Endothelial cell (in vitro differentiated cells): ENCODE measurements at regions not wholly inside any gene's neighbourhood (a gene's known extent, or its start where the extent isn't known, plus 50 kb on each side); places are given as distances from the start of the nearest gene placed in this dataset.

ENCODE experiments used
- DNase-seq: peaks from one replicate; pipeline ENCODE4 v3.0.0; 2021; ENCODE audit warnings: low spot score
- H3K27ac Mint-ChIP-seq: one replicate; pipeline ENCODE4 v1.8.0; 2021; ENCODE audit warnings: mixed read lengths, inconsistent platforms; ENCODE audit not compliant: unreplicated experiment
- H3K27me3 Mint-ChIP-seq: one replicate; pipeline ENCODE4 v1.8.0; 2021; ENCODE audit warnings: mild to moderate bottlenecking, moderate library complexity, mixed read lengths, inconsistent platforms; ENCODE audit not compliant: unreplicated experiment
- H3K36me3 Mint-ChIP-seq: one replicate; pipeline ENCODE4 v1.8.0; 2021; ENCODE audit warnings: mild to moderate bottlenecking, low read depth, mixed read lengths, inconsistent platforms; ENCODE audit not compliant: unreplicated experiment
- H3K4me1 Mint-ChIP-seq: one replicate; pipeline ENCODE4 v1.8.0; 2021; ENCODE audit warnings: mild to moderate bottlenecking, mixed read lengths, inconsistent platforms; ENCODE audit not compliant: unreplicated experiment
- H3K4me3 Mint-ChIP-seq: one replicate; pipeline ENCODE4 v1.8.0; 2021; ENCODE audit warnings: mild to moderate bottlenecking, mixed read lengths, inconsistent platforms; ENCODE audit not compliant: unreplicated experiment
- H3K9me3 Mint-ChIP-seq: one replicate; pipeline ENCODE4 v1.8.0; 2021; ENCODE audit warnings: mixed read lengths, inconsistent platforms; ENCODE audit not compliant: unreplicated experiment
- TF ChIP-seq, protein P1 (sequence below): fragments of 200-600 bp; sonication (generic); IDR thresholded peaks from one replicate; pipeline ENCODE4 v1.5.0; 2021; ENCODE audit warnings: antibody characterized with exemption; ENCODE audit not compliant: unreplicated experiment

GRCh38 chr15:95911570-95912279 lies 418.8 kb upstream of the NR2F2 start:
- Mint-ChIP-seq H3K9me3 (no peaks in the 10 kb centered on the region), H3K4me1 (peaks cover 21% of the 10 kb centered on the region)
- TF ChIP-seq, protein P1, sequence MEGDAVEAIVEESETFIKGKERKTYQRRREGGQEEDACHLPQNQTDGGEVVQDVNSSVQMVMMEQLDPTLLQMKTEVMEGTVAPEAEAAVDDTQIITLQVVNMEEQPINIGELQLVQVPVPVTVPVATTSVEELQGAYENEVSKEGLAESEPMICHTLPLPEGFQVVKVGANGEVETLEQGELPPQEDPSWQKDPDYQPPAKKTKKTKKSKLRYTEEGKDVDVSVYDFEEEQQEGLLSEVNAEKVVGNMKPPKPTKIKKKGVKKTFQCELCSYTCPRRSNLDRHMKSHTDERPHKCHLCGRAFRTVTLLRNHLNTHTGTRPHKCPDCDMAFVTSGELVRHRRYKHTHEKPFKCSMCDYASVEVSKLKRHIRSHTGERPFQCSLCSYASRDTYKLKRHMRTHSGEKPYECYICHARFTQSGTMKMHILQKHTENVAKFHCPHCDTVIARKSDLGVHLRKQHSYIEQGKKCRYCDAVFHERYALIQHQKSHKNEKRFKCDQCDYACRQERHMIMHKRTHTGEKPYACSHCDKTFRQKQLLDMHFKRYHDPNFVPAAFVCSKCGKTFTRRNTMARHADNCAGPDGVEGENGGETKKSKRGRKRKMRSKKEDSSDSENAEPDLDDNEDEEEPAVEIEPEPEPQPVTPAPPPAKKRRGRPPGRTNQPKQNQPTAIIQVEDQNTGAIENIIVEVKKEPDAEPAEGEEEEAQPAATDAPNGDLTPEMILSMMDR = no peak

DNA sequence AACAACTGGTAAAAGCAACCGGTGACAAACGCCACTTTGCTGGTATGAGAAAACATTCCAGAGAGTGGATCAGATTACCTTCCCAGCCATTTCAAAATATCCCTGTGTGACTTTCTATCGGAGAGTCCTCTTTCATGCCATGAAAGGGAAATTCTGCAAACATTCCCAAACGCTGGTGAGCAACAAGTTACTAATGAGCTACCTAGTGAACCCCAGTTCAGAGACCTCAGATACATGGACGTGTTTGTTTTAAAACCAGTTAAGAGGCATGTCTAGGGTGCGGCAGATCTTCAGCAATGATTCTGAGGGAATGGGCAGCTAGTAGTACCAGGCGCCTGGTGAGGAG lies 418.2 kb upstream of the NR2F2 start:
- Mint-ChIP-seq H3K4me1 (peaks cover 21% of the 10 kb centered on the region), H3K4me3 (no peak overlapping the region), H3K36me3 (no peaks in the 10 kb centered on the region), H3K27me3 (peaks cover 4% of the 10 kb centered on the region), H3K27ac (no peak overlapping the region), H3K9me3 (no peaks in the 10 kb centered on the region)
- TF ChIP-seq, protein P1 = no peak
- no peak for DNase-seq

More at GRCh38 chr15:95911570-95912279, 418.8 kb upstream of the NR2F2 start:
- Mint-ChIP-seq H3K27me3 (peaks cover 4% of the 10 kb centered on the region), H3K27ac (no peak overlapping the region), H3K4me3 (no peak overlapping the region), H3K36me3 (no peaks in the 10 kb centered on the region)
- DNase-seq = no peak

GRCh38 chr15:95912728-95913127 lies 417.8 kb upstream of the NR2F2 start:
- peaks cover 4% of the 10 kb centered on the region for H3K27me3 Mint-ChIP-seq
- no peak for DNase-seq
- peaks cover 21% of the 10 kb centered on the region for H3K4me1 Mint-ChIP-seq
- H3K27ac Mint-ChIP-seq = no peak overlapping the region
- no peak overlapping the region for H3K4me3 Mint-ChIP-seq
- TF ChIP-seq, protein P1 = no peak
- H3K36me3 Mint-ChIP-seq = no peaks in the 10 kb centered on the region
- H3K9me3 Mint-ChIP-seq = no peaks in the 10 kb centered on the region

DNA sequence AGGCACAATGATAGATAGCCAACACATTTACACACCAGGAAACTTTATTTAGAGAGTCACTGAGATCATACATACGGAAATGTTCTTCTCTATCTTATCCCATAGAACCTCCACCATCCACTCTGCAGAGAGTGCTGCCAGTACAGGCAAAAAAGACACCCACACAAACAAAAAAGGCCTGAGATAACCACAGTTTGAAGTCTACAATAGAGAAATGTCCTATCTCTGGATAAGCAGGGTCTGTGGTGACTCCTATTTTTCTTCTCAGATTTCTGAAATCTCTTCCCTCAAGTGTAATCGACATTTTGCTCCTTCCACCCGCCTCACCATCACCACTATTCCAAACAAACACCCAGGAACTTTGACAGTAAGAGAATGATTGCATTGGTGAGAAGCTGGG lies 413.9 kb upstream of the NR2F2 start:
- H3K9me3 Mint-ChIP-seq = no peaks in the 10 kb centered on the region
- no peak overlapping the region for H3K27ac Mint-ChIP-seq
- DNase-seq = no peak
- no peak overlapping the region for H3K4me3 Mint-ChIP-seq
- peaks cover 1% of the 10 kb centered on the region for H3K27me3 Mint-ChIP-seq
- H3K4me1 Mint-ChIP-seq = peaks cover 5% of the 10 kb centered on the region
- TF ChIP-seq, protein P1 = no peak
- no peaks in the 10 kb centered on the region for H3K36me3 Mint-ChIP-seq

DNA sequence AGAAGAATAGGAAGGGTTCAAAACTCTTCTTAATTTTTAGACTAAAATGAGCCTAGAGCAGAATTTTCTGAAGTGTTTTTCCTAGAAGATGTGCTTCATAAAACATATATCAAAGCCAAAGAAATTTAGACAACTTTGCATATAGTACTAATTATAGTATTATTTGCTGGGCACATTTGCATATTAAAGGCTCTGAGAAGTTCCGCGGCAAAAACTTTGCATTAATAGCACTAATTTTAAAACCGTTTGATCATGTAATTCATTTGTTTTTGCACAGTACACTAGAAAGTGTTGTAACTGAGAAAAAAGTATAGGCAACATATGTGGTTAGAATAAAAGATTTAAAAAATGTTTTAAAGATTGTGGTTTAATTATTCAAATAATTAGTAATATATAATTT lies 412.0 kb upstream of the NR2F2 start:
- Mint-ChIP-seq H3K4me1 (no peaks in the 10 kb centered on the region), H3K27me3 (peaks cover 3% of the 10 kb centered on the region)

More for the DNA sequence above, 412.0 kb upstream of the NR2F2 start:
- no peaks in the 10 kb centered on the region for H3K9me3 Mint-ChIP-seq
- H3K36me3 Mint-ChIP-seq = no peaks in the 10 kb centered on the region
- H3K4me3 Mint-ChIP-seq = no peak overlapping the region
- DNase-seq = no peak
- H3K27ac Mint-ChIP-seq = no peak overlapping the region
- TF ChIP-seq, protein P1 = no peak
